Spleen (tissue), 11 donors: ENCODE measurements at regions not wholly inside any gene's neighbourhood (a gene's known extent, or its start where the extent isn't known, plus 50 kb on each side); places are given as distances from the start of the nearest gene placed in this dataset.

Experiments used
- DNase-seq: peaks from one replicate; pipeline ENCODE4 v3.0.0-alpha.2; 2020
- H3K27ac ChIP-seq, 8 donors: fragments of 200-600 bp; sonication (generic) in 7 of 8; 1 replicate in 4 of 8; 2 replicates in 4 of 8; pipeline versions ENCODE4 v1.5.0 to v1.8.0; 2016 to 2021; ENCODE audit warnings: inconsistent platforms in 4 of 8, mild to moderate bottlenecking in 4 of 8, moderate library complexity in 1 of 8
- H3K27me3 ChIP-seq, 7 donors: fragments of 200-600 bp; sonication (generic) in 6 of 7; replicated peaks in 1 of 7; 1 replicate in 4 of 7; 2 replicates in 3 of 7; pipeline versions ENCODE4 v1.5.0 to v1.8.0; 2016 to 2021; ENCODE audit warnings: inconsistent platforms in 3 of 7, mild to moderate bottlenecking in 1 of 7
- H3K36me3 ChIP-seq, 6 donors: fragments of 200-600 bp; sonication (generic) in 5 of 6; 1 replicate in 4 of 6; 2 replicates in 2 of 6; pipeline versions ENCODE4 v1.5.0 to v1.8.0; 2016 to 2021; ENCODE audit warnings: inconsistent platforms in 2 of 6
- H3K4me1 ChIP-seq, 6 donors: fragments of 200-600 bp; sonication (generic) in 5 of 6; 1 replicate in 3 of 6; 2 replicates in 3 of 6; pipeline versions ENCODE4 v1.5.0 to v1.8.0; 2016 to 2021; ENCODE audit warnings: inconsistent platforms in 3 of 6
- H3K4me3 ChIP-seq, 8 donors: fragments of 200-600 bp; sonication (generic) in 7 of 8; 1 replicate in 4 of 8; 2 replicates in 4 of 8; pipeline versions ENCODE4 v1.5.0 to v1.8.0; 2016 to 2021; ENCODE audit warnings: inconsistent platforms in 4 of 8, mild to moderate bottlenecking in 4 of 8, moderate library complexity in 2 of 8
- H3K9me3 ChIP-seq, 8 donors: fragments of 200-600 bp; sonication (generic) in 7 of 8; 1 replicate in 4 of 8; 2 replicates in 4 of 8; pipeline versions ENCODE4 v1.5.0 to v1.8.0; 2016 to 2021; ENCODE audit warnings: inconsistent platforms in 4 of 8
- POLR2A ChIP-seq, 3 donors: fragments of 450-650 bp; IDR thresholded peaks; one replicate each; pipeline ENCODE4 v1.5.1; 2017; ENCODE audit warnings: antibody characterized with exemption in 3 of 3, mild to moderate bottlenecking in 1 of 3
- POLR2AphosphoS5 ChIP-seq, 3 donors: sonication (generic); formaldehyde crosslinking; IDR thresholded peaks; one replicate each; pipeline ENCODE4 v1.5.1; 2017; ENCODE audit warnings: antibody characterized with exemption in 3 of 3
- WGBS, 5 donors: extraction: QIAGEN DNeasy Blood & Tissue Kit in 3 of 5; methylation state at CpG; one replicate each; pipeline versions ENCODE4 v1.1.5 to v1.1.7; 2013 to 2018; 5-methylcytosine and 5-hydroxymethylcytosine counted together
- intact Hi-C: fragments of 100-400 bp; cut with DNase I; formaldehyde crosslinking; loops from one replicate; pipeline ENCODE4 v1.15.0; 2023; ENCODE audit warnings: low total_unique reads
- TF ChIP-seq, protein P1 (sequence below), 11 experiments: fragments of 200-600 bp in 7 of 11; fragments of 450-650 bp in 4 of 11; sonication (generic) in 4 of 11; IDR thresholded peaks in 8 of 11; conservative IDR thresholded peaks in 3 of 11; 1 replicate in 7 of 11; 2 replicates in 4 of 11; pipeline versions ENCODE4 v1.4.0 to v1.8.0; 2016 to 2021; ENCODE audit warnings: antibody characterized with exemption in 11 of 11, inconsistent platforms in 4 of 11, mild to moderate bottlenecking in 1 of 11
- donor health status: healthy with polysubstance abuse.
- donor health status: DM: no; HTN: no; CAD: no; lungs with moderate emphysema.
- donor health status: DM: no; HTN: no; CAD: no.
- donor health status: Bipolar disorder and iron deficiency.
- donor health status: healthy.
- donor health status: DM: no; HTN: no; CAD: no.
- donor health status: DM: yes; HTN: yes; CAD: no.

DNA sequence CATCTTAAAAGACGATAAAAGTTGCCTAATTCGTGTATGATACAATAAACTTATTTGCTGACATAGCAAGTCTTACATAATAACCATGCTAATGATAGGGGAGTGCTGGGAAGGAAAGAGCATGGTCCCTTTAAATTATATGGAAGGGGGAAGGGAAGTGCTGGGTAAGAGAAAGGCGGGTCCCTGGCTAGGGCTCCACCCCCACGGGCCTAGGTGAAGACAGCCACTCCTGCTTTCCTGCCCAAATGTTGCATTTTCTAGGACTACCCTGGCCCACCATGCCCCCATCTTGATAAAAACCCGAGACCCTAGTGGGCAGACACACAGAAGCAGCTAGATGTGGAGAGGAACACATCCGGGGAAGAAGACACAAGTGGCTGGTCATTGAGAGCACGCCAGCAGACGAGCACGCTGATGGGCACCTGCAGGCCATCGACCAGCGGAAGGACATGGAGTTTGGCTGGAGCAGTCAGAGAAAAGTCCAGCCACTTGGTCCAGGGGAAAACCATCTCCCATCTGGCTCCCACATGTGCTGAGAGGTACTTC, 328.7 kb downstream of the ARL4A start:
- no peaks in the 10 kb centered on the region for H3K4me1 ChIP-seq
- DNase-seq = no peak
- H3K36me3 ChIP-seq = no peaks in the 10 kb centered on the region
- no peak overlapping the region for H3K27ac ChIP-seq
- H3K4me3 ChIP-seq = no peak overlapping the region
- intact Hi-C loops = no loop called here
- no peaks in the 10 kb centered on the region for H3K9me3 ChIP-seq
- 87 to 92% (median 90%) methylated on average over 11 of the region's 11 CpGs for WGBS, 5 donors
- no peak for TF ChIP-seq POLR2A (IDR thresholded peaks at IDR 0.05)
- TF ChIP-seq POLR2AphosphoS5 (IDR thresholded peaks at IDR 0.05) = no peak
- TF ChIP-seq, protein P1, sequence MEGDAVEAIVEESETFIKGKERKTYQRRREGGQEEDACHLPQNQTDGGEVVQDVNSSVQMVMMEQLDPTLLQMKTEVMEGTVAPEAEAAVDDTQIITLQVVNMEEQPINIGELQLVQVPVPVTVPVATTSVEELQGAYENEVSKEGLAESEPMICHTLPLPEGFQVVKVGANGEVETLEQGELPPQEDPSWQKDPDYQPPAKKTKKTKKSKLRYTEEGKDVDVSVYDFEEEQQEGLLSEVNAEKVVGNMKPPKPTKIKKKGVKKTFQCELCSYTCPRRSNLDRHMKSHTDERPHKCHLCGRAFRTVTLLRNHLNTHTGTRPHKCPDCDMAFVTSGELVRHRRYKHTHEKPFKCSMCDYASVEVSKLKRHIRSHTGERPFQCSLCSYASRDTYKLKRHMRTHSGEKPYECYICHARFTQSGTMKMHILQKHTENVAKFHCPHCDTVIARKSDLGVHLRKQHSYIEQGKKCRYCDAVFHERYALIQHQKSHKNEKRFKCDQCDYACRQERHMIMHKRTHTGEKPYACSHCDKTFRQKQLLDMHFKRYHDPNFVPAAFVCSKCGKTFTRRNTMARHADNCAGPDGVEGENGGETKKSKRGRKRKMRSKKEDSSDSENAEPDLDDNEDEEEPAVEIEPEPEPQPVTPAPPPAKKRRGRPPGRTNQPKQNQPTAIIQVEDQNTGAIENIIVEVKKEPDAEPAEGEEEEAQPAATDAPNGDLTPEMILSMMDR (IDR thresholded peaks at IDR 0.05 in 8 of 11, conservative IDR thresholded peaks at IDR 0.05 in 3 of 11) = no peak
- H3K27me3 ChIP-seq = no peaks in the 10 kb centered on the region

DNA sequence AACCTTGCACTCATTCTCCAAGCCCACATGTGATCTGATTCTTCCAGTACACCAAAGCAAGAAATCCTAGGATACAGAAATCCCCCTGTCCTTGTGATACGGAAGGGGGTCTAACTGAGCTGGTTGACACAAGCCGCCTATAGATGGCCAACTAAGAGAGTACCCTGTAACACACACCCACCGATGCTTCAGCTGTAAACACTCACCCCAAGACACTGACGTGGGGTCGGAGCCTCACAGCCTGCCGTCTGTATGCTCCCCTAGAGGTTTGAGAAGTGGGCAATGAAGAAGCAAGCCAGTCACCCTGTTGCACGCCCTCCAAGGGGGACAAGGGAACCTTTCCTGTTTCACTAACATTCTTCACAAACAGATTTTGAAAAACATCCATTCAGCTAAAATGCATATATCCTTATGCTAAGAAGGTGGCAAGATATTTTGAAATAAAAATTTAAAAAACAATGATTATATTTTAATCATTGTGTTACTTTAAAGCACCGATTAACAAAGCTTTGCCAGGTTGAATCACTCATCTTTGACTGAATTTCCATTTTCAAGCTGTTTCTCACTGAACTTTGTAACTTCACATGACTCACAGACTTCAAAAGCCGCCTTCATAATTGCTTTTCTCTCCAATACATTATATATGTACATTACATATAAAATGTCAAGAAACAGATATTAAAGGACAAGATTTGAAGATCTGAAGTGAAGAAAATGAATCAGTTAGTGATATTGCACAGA, 329.3 kb downstream of the ARL4A start:
- WGBS, 5 donors = 77 to 85% (median 81%) methylated on average over 7 to 9 of the region's 9 CpGs
- H3K36me3 ChIP-seq = no peaks in the 10 kb centered on the region
- DNase-seq = no peak
- H3K27ac ChIP-seq = no peak overlapping the region
- H3K9me3 ChIP-seq = no peaks in the 10 kb centered on the region
- H3K4me3 ChIP-seq = no peak overlapping the region
- H3K27me3 ChIP-seq = no peaks in the 10 kb centered on the region
- intact Hi-C loops = no loop called here
- H3K4me1 ChIP-seq = no peaks in the 10 kb centered on the region
- no peak for TF ChIP-seq POLR2A (IDR thresholded peaks at IDR 0.05)
- TF ChIP-seq POLR2AphosphoS5 (IDR thresholded peaks at IDR 0.05) = no peak
- TF ChIP-seq, protein P1 (IDR thresholded peaks at IDR 0.05 in 8 of 11, conservative IDR thresholded peaks at IDR 0.05 in 3 of 11) = no peak

DNA sequence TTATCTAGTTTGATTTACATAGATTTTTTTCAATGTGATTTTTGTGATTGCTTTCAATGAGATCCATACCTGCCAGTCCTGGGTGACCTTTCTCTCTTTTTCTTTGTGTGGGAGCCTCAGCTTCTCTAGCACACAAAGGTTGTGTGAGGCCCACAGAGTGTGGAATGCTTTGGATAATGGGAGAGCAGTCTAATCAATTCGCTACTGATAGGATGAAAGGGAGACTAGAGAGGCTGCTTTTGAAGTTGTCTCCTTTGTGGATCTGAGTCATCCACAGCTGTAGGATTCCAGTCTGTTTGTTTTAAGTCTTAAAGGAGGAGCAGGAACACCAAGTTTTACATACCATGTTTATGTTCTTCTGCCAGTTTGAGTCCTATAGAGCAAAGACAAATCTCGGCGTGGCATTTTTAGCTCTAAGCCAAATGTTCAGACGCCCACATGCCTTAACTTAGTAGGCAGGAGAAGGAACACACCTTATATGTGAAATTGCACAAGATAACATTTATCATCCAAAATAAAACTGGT, 330.0 kb downstream of the ARL4A start:
- TF ChIP-seq, protein P1 (IDR thresholded peaks at IDR 0.05 in 8 of 11, conservative IDR thresholded peaks at IDR 0.05 in 3 of 11) = no peak
- TF ChIP-seq POLR2AphosphoS5 (IDR thresholded peaks at IDR 0.05) = no peak
- no peak for TF ChIP-seq POLR2A (IDR thresholded peaks at IDR 0.05)
- no peak overlapping the region for H3K27ac ChIP-seq
- H3K27me3 ChIP-seq = no peaks in the 10 kb centered on the region
- H3K36me3 ChIP-seq = no peaks in the 10 kb centered on the region
- WGBS, 5 donors = 69 to 80% (median 72%) methylated on average over 4 of the region's 4 CpGs
- intact Hi-C loops = no loop called here
- no peaks in the 10 kb centered on the region for H3K4me1 ChIP-seq
- H3K9me3 ChIP-seq = no peaks in the 10 kb centered on the region
- no peak for DNase-seq
- no peak overlapping the region for H3K4me3 ChIP-seq

DNA sequence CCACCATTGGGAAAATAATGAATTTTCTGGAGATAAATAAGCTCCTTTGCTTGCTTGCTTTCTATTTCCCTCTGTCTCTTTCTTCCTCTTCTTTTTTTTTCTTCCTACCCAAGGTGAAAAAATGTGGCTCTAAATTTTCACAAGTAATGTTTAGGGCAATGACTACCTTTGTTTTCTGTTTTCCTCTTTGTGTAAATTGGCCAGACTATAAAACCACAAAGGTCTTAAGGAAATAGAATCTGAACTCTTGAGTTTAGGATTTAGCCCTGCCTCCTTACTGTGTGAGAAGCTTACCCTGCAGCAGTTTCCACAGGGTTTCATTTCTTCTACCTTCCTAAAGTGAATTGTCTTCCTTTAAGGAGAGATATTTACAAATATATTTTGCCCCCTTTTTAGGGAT, 330.4 kb downstream of the ARL4A start:
- intact Hi-C loops = no loop called here
- H3K4me1 ChIP-seq = no peaks in the 10 kb centered on the region

More for the DNA sequence above, 330.4 kb downstream of the ARL4A start:
- H3K27ac ChIP-seq = no peak overlapping the region
- no peaks in the 10 kb centered on the region for H3K36me3 ChIP-seq
- TF ChIP-seq, protein P1 (IDR thresholded peaks at IDR 0.05 in 8 of 11, conservative IDR thresholded peaks at IDR 0.05 in 3 of 11) = no peak
- TF ChIP-seq POLR2AphosphoS5 (IDR thresholded peaks at IDR 0.05) (no peak), POLR2A (IDR thresholded peaks at IDR 0.05) (no peak)
- no peak for DNase-seq
- H3K4me3 ChIP-seq = no peak overlapping the region
- no peaks in the 10 kb centered on the region for H3K9me3 ChIP-seq
- H3K27me3 ChIP-seq = no peaks in the 10 kb centered on the region
